GM18873 (cell line): ENCODE measurements at regions not wholly inside any gene's neighbourhood (a gene's known extent, or its start where the extent isn't known, plus 50 kb on each side); places are given as distances from the start of the nearest gene placed in this dataset.

ENCODE experiments used
- ATAC-seq: cut with Tn5 transposase; IDR thresholded peaks from one replicate; pipeline ENCODE4 v1.9.1; 2021; ENCODE audit warnings: mild to moderate bottlenecking, moderate library complexity, moderate number of reproducible peaks; ENCODE audit not compliant: unreplicated experiment, low FRiP score

GRCh38 chr6:145290122-145290521 lies 445.2 kb downstream of the EPM2A start:
- no peak for ATAC-seq

DNA sequence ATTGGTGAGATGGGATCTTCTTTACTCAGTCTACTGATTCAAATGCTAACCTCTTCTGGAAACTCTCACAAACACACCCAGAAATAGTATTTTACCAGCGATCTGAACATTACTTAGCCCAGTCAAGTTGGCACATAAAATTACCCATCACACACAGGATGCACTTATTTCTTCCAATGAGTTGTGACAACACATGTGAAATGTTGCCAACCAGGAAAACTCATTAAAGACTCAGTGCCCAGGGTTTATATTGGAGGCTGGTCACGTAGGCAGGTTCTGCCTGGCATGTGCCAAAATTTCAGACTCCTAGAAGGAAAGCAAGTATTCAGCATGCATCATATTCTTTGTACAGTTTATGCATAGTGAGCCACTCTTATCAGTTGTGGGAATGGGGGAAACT lies 443.3 kb downstream of the EPM2A start:
- ATAC-seq = no peak

GRCh38 chr6:145294942-145295341 lies 440.4 kb downstream of the EPM2A start:
- no peak for ATAC-seq

- no peak for ATAC-seq
These were observed 439.6 kb downstream of the EPM2A start for GRCh38 chr6:145295746-145296145.

DNA sequence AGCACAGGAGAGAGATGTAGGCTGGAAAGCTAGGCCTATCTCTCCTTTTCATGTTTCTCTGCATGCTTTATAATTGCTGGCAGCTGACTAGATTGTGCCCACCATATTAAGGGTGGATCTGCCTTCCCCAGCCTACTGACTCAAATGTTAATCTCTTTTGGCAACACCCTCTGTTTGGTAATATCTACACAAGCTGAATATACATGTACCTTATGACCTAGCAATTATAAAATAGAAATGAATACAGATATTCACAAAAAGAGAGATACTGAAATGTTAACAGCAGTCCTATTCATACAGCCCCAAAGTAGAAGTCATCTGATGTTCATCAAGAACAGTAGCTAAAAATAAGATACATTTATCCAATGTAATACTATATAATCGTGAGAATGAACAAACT lies 429.6 kb downstream of the EPM2A start:
- no peak for ATAC-seq

- no peak for ATAC-seq
These were observed 428.8 kb downstream of the EPM2A start for GRCh38 chr6:145306489-145306888.

DNA sequence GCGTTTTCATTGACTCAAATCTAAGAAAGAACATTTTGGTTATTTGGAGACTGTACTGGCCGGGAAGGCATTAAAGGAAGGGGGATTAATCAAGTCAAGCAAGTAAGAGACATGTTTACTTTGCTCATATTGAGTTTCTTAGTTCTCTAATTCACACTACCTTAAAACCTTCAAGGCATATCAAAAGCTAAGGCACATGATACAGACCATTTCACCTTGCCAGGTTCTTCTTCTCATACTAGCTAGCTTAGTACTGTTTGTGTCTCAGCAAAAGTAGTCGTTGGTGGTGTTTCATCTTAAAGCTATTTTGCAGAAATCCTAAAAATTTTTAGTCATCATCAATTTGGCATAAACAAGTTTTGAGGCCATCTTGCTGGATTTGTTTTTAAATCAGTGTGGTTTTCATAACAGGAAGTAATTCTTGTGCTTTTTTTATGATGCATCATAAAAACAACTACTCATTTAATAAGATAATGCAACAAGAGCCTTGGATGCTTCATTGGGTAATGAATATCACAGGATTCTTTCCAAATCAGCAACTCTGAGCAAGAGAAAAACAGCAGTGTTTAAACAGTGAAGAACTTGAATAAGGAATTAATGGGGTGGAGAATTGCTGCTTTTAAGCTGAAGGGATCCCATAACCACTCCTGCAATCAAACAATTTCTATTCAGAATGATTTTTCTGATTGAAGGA lies 425.3 kb downstream of the EPM2A start:
- ATAC-seq = no peak

DNA sequence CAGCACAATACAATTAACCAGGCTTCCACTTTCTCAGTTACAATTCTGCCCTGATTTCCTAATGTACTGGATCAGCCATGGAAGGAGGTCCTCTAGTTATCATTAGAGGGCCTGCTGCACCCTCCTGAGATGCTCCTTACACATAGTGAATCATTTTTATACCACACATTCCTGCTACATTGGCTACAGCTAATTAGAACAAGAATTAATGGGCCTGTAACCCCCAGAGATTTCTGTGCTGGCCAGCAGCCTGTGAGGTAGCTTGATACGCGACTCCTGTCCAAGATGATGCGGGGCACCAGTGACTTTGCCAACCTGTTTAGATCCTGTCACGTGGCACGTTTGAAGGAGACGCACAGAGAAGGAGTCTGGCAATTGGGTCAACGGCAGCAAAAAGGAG lies 422.8 kb downstream of the EPM2A start:
- no peak for ATAC-seq

DNA sequence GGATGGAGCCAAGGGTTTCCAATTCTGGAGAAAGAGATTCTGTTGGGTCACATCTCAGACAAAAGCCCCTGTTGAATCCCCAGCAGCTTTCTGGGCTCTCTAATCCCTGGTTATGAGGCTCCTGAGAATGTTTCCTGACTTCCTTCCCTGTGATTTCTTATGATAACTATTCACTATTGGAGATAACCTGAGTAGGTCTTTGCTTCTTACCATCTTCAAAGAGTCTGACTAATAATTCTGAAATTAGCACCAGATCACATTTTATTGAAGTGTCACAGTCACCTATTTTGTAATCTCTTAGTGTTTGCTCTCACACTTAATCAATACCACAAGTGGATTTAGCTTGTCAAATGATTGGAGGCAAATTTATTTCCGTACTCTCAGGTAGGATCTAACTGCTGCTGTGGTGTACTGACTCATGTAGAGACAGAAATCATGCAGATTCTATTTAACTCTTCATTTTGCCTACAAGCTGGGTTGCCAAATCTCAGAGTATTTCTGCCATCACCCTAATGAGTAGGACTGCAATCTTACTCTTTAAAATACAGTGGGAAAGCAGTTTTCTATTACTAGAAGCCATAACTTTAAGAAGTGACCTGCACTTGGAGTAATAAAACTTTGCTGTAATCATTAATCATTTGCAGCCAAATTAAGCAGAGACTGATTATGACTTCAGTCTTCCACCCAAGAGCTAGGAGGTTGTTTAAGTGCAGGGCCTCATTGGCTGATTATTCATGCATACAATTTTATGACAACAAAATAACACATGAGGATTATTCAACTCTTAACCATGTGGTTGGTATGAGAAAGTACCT lies 422.1 kb downstream of the EPM2A start:
- ATAC-seq = no peak

DNA sequence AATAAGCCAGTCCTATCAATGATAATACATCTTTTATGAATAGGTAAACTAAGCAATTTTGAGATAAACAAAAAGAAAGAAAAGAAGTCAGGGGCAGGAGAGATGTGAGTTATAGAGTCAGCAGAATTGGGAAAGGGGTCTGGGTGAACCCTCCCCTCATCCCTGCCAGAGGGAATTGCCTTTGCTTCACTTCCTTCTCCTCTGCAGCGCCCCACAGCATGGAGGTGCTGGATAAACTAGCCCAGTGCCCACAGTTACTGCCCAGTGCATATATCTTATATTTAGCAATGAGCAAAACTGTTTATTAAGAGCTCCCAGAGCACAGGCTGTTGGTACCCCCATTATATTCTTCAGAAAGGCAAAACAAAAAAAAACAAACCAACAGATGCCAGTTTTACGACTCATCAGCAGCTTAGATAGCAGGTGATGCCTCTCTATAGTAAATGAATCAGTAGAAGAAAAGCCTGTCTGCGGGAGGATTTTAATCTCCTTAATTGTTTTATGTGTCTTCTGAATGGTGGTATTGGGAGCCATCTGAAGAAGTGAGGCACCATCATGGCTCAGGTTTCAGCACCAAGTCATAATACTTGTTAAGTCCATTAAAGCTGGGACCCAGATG lies 419.2 kb downstream of the EPM2A start:
- no peak for ATAC-seq

- no peak for ATAC-seq
These were observed 416.4 kb downstream of the EPM2A start for GRCh38 chr6:145318952-145319351.

- no peak for ATAC-seq
These were observed 415.7 kb downstream of the EPM2A start for GRCh38 chr6:145319605-145320004.

DNA sequence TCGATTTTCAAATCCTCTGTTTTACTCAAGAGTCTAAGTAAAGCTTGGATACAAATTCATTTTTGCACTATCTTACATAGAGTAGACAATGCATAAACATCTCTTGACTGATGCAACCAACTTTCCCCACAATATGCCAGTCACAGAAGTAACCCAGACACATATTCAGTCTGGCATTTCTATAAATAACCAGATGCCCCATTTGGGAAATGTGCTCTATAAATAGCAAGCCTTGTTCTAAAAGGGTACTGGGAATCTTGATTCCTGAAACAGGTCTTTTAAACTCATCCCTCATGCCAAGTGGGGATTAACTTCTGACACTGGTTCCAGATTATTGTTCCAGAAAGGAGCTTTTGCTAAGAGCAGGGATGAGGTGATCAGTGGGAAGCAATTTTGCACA lies 411.7 kb downstream of the EPM2A start:
- ATAC-seq = no peak

- ATAC-seq = no peak
These were observed 407.7 kb downstream of the EPM2A start for GRCh38 chr6:145327586-145327985.

DNA sequence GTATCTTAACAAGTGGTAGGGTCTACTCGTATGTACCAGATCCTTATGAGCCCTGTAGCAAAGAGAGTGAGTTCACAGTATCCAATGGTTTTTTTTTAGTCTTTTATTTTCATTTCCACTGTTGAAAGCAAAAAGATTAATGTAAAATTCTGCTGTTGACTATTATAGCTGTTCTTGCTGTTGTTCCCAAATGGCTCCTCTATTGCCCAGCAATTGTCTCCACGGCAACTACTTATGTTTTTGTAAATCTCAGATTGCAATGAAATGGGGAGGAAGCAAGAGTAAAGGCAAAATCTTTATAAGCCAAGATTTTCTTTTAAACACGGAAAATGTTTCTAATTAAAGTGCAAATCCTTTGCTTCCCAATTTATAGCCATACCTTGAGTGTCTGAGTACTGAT lies 406.1 kb downstream of the EPM2A start:
- ATAC-seq = no peak

- no peak for ATAC-seq
These were observed 404.3 kb downstream of the EPM2A start for GRCh38 chr6:145331066-145331465.

DNA sequence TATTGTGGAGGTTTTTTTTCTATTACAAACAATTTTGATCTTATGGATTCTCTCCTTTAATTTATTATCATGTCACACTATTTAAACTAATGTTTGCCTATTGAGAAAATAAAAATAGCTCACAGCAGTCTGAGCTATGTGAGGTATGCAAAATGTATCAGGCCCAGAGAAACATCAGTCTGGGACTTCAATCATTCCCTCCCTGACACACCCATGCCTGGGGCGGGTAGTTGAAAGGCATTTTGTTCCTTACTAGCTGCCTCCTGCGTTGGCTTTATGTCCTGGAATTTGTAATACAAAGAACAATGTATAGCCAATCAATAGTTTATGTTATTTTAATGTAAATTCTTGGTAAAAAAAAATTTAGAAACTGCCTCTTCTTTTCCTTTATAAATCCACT lies 403.3 kb downstream of the EPM2A start:
- ATAC-seq = no peak

- no peak for ATAC-seq
These were observed 399.2 kb downstream of the EPM2A start for GRCh38 chr6:145336119-145336518.

- ATAC-seq = no peak
These were observed 396.2 kb downstream of the EPM2A start for GRCh38 chr6:145339089-145339488.

DNA sequence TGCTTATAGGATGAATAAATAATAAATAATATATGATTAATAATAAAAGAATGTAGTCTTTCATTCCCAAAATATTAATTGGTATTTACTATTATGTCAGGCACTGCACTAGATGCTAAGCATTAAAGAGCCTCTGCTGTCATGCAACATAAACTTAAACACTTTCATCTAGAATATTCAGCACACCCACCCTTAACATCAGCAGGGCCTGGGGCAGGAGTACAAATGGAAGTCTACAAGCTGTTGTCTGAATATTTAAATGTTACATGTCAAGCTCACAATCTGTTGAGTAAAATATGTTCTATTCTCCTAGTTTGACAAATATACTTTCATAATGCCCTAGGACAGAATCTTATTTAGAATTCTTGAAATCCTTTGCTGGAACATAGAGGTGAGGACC lies 395.1 kb downstream of the EPM2A start:
- no peak for ATAC-seq

DNA sequence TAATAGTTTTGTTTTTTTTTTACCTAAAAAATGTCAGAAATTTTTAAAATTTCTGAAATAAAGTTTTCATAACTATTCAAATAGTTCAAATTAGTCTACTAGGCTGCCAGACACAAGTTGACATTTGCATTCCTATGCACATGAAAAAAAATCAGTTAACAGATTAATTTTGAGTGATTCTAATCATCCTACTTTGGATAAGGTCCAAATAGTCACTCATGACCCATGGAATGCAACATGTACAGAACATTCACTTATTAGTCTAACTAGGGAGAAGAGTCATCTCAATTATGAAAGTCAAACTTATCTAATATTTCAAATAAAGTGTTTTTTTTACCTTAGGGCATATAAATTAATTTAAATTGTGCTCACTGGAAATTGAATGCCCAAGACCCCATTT lies 390.2 kb downstream of the EPM2A start:
- ATAC-seq = no peak

- no peak for ATAC-seq
These were observed 388.1 kb downstream of the EPM2A start for GRCh38 chr6:145347216-145347615.
